GM23248 (cell line): ENCODE measurements at regions not wholly inside any gene's neighbourhood (a gene's known extent, or its start where the extent isn't known, plus 50 kb on each side); places are given as distances from the start of the nearest gene placed in this dataset.

Source experiments
- EZH2 ChIP-seq: fragments of 200-600 bp; sonication (generic); IDR thresholded peaks from 2 replicates; pipeline ENCODE4 v1.6.1; 2018; ENCODE audit warnings: antibody characterized with exemption, mild to moderate bottlenecking; ENCODE audit not compliant: insufficient read depth, poor library complexity, severe bottlenecking
- EZH2phosphoT487 ChIP-seq: fragments of 200-600 bp; sonication (generic); IDR thresholded peaks from 2 replicates; pipeline ENCODE4 v1.6.1; 2018; ENCODE audit warnings: antibody characterized with exemption, moderate library complexity, mild to moderate bottlenecking, low read depth; ENCODE audit not compliant: insufficient read depth

- TF ChIP-seq EZH2, result no peak
- no peak for TF ChIP-seq EZH2phosphoT487
These were observed 86.0 kb upstream of the SLC38A2 start for GRCh38 chr12:46458500-46459102.
